ENCODE measurements at regions not wholly inside any gene's neighbourhood (a gene's known extent, or its start where the extent isn't known, plus 50 kb on each side); places are given as distances from the start of the nearest gene placed in this dataset.

DNA sequence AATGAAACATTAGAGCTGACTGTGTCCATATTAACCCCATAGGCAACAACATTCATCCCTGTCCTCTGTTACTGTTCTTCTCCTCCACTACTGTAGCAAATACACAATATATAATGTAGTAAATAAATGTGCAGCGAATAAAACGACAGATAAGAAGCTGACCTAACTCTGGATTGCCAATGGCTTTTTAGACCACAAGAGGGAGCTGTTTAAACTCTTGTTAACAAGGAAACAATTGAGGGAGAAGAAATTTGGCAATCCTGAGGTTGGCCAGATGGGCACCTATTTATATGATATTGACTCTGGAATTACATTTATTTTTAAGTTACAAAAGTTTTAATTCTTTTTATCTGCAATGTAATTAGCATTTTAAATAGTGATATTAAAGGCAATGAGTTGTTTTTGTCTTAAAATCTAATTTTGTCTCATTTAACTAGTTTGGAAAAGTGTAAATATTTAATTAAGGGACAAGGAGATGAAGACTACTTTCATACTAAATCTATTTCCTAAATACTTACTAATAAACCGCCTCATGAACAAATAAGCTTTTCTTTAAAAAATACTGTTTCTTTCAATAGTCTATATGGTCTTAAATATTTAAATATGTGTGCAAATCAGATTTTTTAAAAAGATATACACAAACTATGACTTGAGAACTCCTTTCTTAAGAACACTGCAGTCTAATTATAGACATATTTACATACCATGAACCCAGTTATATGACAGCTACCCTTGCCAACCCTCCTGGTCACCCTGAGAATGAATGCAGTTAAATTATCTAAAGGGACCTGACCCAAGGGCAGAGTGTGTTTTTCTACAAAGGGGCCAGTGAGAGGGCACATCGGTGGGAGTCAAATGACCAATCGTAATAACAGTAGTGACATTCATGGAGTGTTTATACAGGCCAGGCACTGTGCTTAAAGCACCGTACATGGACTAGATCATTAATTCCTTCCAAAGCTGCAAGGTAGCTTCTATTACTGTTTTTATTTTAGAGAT, 52.9 kb upstream of the HPF1 start:
- Histone ChIP-seq H3K4me1 (replicated peaks; ENCODE audit: insufficient read depth) (no peaks in the 10 kb centered on the region), H3K27ac (no peak overlapping the region), H3K9me3 (ENCODE audit: insufficient read depth, low read depth) (no peaks in the 10 kb centered on the region), H3K36me3 (ENCODE audit: low read depth) (no peaks in the 10 kb centered on the region), H3K4me2 (no peak overlapping the region), H4K20me1 (ENCODE audit: insufficient read depth) (no peaks in the 10 kb centered on the region), H3F3A (ENCODE audit: insufficient read depth, low read depth) (no peaks in the 10 kb centered on the region), H3K9me2 (ENCODE audit: insufficient read depth) (no peaks in the 10 kb centered on the region), H3K27me3 (ENCODE audit: insufficient read depth, low read depth) (no peaks in the 10 kb centered on the region), H3K79me2 (ENCODE audit: low read depth) (no peaks in the 10 kb centered on the region), H3K4me3 (no peak overlapping the region), H2AFZ (no peak overlapping the region)
- ChIA-PET POLR2A (ENCODE audit: unreplicated experiment) (interaction anchor here (0.6 kb wide), 1 partner anchor 215 kb away, joined by 3 read pairs; no protein-coding TSS in a partner anchor), CTCF (interaction anchor here (0.6 to 1.2 kb wide), 5 partner anchors 19 to 237 kb away, joined by 3 to 8 read pairs (median 4); partner anchors contain the start of genes MFAP3L and NEK1)
- intact Hi-C loops (cut with micrococcal nuclease; ENCODE audit: unreplicated experiment): loop anchor here (1.0 to 5.0 kb wide), 6 partner anchors 132 to 279 kb away; partner anchors contain the start of genes AADAT, MFAP3L and NEK1
- TF ChIP-seq, protein P1, sequence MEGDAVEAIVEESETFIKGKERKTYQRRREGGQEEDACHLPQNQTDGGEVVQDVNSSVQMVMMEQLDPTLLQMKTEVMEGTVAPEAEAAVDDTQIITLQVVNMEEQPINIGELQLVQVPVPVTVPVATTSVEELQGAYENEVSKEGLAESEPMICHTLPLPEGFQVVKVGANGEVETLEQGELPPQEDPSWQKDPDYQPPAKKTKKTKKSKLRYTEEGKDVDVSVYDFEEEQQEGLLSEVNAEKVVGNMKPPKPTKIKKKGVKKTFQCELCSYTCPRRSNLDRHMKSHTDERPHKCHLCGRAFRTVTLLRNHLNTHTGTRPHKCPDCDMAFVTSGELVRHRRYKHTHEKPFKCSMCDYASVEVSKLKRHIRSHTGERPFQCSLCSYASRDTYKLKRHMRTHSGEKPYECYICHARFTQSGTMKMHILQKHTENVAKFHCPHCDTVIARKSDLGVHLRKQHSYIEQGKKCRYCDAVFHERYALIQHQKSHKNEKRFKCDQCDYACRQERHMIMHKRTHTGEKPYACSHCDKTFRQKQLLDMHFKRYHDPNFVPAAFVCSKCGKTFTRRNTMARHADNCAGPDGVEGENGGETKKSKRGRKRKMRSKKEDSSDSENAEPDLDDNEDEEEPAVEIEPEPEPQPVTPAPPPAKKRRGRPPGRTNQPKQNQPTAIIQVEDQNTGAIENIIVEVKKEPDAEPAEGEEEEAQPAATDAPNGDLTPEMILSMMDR (conservative IDR thresholded peaks at IDR 0.05): peak; percentile 80
- TF ChIP-seq EZH2 (IDR thresholded peaks at IDR 0.05; ENCODE audit: low read depth): no peak
- DNase-seq: peak; percentile 25 to 56
- no TSS peak for BruUV-seq (replicated peaks)

DNA sequence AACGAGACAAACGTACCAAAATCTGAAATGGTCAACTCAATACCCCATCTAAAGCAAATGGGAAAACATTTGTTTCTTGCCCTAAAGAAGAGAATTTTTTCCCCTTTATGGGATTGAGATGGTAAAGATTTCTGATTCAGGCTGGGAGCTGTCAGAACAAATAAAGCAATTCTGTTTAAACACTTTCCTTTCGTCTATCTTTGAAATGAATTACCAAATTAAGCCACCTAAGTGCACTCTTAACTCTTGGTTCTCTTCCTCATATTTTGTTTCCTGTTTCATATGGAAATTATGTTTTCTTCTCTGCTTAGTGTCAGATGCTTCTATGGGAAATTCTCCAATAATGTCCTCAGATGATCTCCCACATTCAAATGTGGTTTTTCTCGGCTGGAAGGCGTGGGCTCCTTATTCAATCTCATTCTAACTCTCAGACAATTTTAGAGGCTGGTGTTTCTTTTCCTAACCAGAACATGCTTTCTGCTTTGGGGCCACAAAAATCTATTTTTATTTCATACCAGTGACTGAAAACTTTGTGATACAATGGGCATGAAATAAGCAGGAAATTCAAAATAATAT, 50.3 kb upstream of the HPF1 start:
- H3K9me2 ChIP-seq (ENCODE audit: insufficient read depth): no peaks in the 10 kb centered on the region
- intact Hi-C loops (cut with micrococcal nuclease; ENCODE audit: unreplicated experiment): no loop called here
- no peaks in the 10 kb centered on the region for H4K20me1 ChIP-seq (ENCODE audit: insufficient read depth)
- H3K9me3 ChIP-seq (ENCODE audit: insufficient read depth, low read depth): no peaks in the 10 kb centered on the region
- no peaks in the 10 kb centered on the region for H3K27me3 ChIP-seq (ENCODE audit: insufficient read depth, low read depth)
- no peaks in the 10 kb centered on the region for H3K79me2 ChIP-seq (ENCODE audit: low read depth)
- POLR2A ChIA-PET (ENCODE audit: unreplicated experiment): no interaction called here
- no peak overlapping the region for H2AFZ ChIP-seq
- no peak overlapping the region for H3K4me3 ChIP-seq
- no peaks in the 10 kb centered on the region for H3F3A ChIP-seq (ENCODE audit: insufficient read depth, low read depth)
- H3K4me1 ChIP-seq (replicated peaks; ENCODE audit: insufficient read depth): no peaks in the 10 kb centered on the region
- no peaks in the 10 kb centered on the region for H3K36me3 ChIP-seq (ENCODE audit: low read depth)
- H3K27ac ChIP-seq: no peak overlapping the region
- CTCF ChIA-PET: no interaction called here
- no TSS peak for BruUV-seq (replicated peaks)
- no peak overlapping the region for H3K4me2 ChIP-seq
- TF ChIP-seq EZH2 (IDR thresholded peaks at IDR 0.05; ENCODE audit: low read depth): no peak
- TF ChIP-seq, protein P1 (conservative IDR thresholded peaks at IDR 0.05): no peak
- no peak for DNase-seq
